Astrocyte (in vitro differentiated cells and primary cell): ENCODE measurements at regions not wholly inside any gene's neighbourhood (a gene's known extent, or its start where the extent isn't known, plus 50 kb on each side); places are given as distances from the start of the nearest gene placed in this dataset.

ENCODE experiments used
- CTCF ChIP-seq: IDR thresholded peaks from 2 replicates; pipeline ENCODE4 v1.5.1; 2011; ENCODE audit warnings: low read depth, mild to moderate bottlenecking, inconsistent platforms, low read length, moderate library complexity; ENCODE audit not compliant: insufficient read depth
- EZH2 ChIP-seq: IDR thresholded peaks from 2 replicates; pipeline ENCODE4 v1.6.1; 2012; ENCODE audit warnings: mild to moderate bottlenecking, low read length, inconsistent platforms; ENCODE audit not compliant: insufficient read depth

- no peak for TF ChIP-seq CTCF
- no peak for TF ChIP-seq EZH2
These were observed 207.8 kb upstream of the CTBP2 start for GRCh38 chr10:125368146-125368545.
